Skeletal muscle tissue (tissue), 3 donors: ENCODE measurements at regions not wholly inside any gene's neighbourhood (a gene's known extent, or its start where the extent isn't known, plus 50 kb on each side); places are given as distances from the start of the nearest gene placed in this dataset.

Experiments used
- H3K27ac ChIP-seq: one replicate; pipeline ENCODE4 v1.7.0; 2013; ENCODE audit warnings: mild to moderate bottlenecking, low read depth, low read length, inconsistent platforms
- H3K27me3 ChIP-seq, 3 donors: one replicate each; pipeline ENCODE4 v1.7.0; 2013; ENCODE audit warnings: low read length in 3 of 3; ENCODE audit not compliant: control insufficient read depth in 3 of 3, insufficient read depth in 3 of 3
- H3K36me3 ChIP-seq, 3 donors: one replicate each; pipeline ENCODE4 v1.7.0; 2013; ENCODE audit warnings: low read length in 3 of 3; ENCODE audit not compliant: control insufficient read depth in 3 of 3, insufficient read depth in 3 of 3
- H3K4me1 ChIP-seq, 3 donors: one replicate each; pipeline ENCODE4 v1.7.0; 2013; ENCODE audit warnings: low read length in 3 of 3, mild to moderate bottlenecking in 3 of 3; ENCODE audit not compliant: control insufficient read depth in 3 of 3, insufficient read depth in 3 of 3
- H3K4me3 ChIP-seq, 3 donors: one replicate each; pipeline ENCODE4 v1.7.0; 2013; ENCODE audit warnings: low read length in 3 of 3
- H3K9ac ChIP-seq, 3 donors: one replicate each; pipeline ENCODE4 v1.7.0; 2013; ENCODE audit warnings: low read length in 3 of 3, mild to moderate bottlenecking in 3 of 3, moderate library complexity in 2 of 3, low read depth in 1 of 3
- H3K9me3 ChIP-seq, 3 donors: one replicate each; pipeline ENCODE4 v1.7.0; 2013; ENCODE audit warnings: low read length in 3 of 3; ENCODE audit not compliant: control insufficient read depth in 3 of 3
- donor health status: Osteomylitis.

GRCh38 chr3:184645336-184645735 is 66.5 kb downstream of the MAGEF1 start:
- Histone ChIP-seq H3K36me3 (no peaks in the 10 kb centered on the region), H3K27ac (no peak overlapping the region)

GRCh38 chr3:184643442-184643841 is 68.4 kb downstream of the MAGEF1 start:
- Histone ChIP-seq H3K4me3 (no peak overlapping the region), H3K27me3 (no peaks in the 10 kb centered on the region), H3K36me3 (no peaks in the 10 kb centered on the region), H3K9ac (no peak overlapping the region), H3K27ac (no peak overlapping the region), H3K9me3 (no peaks in the 10 kb centered on the region), H3K4me1 (no peaks in the 10 kb centered on the region)

More at GRCh38 chr3:184645336-184645735, 66.5 kb downstream of the MAGEF1 start:
- Histone ChIP-seq H3K4me3 (no peak overlapping the region), H3K27me3 (no peaks in the 10 kb centered on the region), H3K4me1 (no peaks in the 10 kb centered on the region), H3K9ac (no peak overlapping the region), H3K9me3 (no peaks in the 10 kb centered on the region)

- H3K36me3 ChIP-seq: no peaks in the 10 kb centered on the region
- H3K9me3 ChIP-seq: no peaks in the 10 kb centered on the region
- no peaks in the 10 kb centered on the region for H3K4me1 ChIP-seq
- H3K4me3 ChIP-seq: no peak overlapping the region
- H3K27ac ChIP-seq: no peak overlapping the region
- no peak overlapping the region for H3K9ac ChIP-seq
- no peaks in the 10 kb centered on the region for H3K27me3 ChIP-seq
These were observed 69.1 kb downstream of the MAGEF1 start for GRCh38 chr3:184642631-184643285.

DNA sequence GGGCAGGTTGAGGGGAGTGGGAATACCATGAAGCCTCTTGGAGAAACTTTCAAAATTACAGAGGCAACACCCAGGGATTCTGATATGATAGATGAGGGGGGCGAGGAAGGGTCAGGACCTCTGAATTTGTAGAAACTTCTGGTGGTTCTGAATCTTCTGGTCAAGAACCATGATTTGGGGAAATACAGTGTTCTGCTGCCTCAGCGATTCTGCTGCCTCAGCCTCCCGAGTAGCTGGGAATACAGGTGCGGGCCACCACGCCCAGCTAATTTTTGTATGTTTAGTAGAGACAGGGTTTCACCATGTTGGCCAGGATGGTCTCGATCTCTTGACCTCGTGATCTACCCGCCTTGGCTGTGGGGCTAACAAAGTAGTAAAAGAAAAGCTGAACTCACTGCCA is 70.4 kb downstream of the MAGEF1 start:
- Histone ChIP-seq H3K9me3 (no peaks in the 10 kb centered on the region), H3K4me1 (no peaks in the 10 kb centered on the region), H3K27ac (no peak overlapping the region), H3K27me3 (no peaks in the 10 kb centered on the region), H3K9ac (no peak overlapping the region), H3K4me3 (no peak overlapping the region), H3K36me3 (no peaks in the 10 kb centered on the region)

- Histone ChIP-seq H3K9me3 (no peaks in the 10 kb centered on the region), H3K4me3 (no peak overlapping the region), H3K4me1 (no peaks in the 10 kb centered on the region), H3K27ac (no peak overlapping the region), H3K27me3 (peaks cover 0 to 7% (median 2%) of the 10 kb centered on the region in 3 donors), H3K36me3 (no peaks in the 10 kb centered on the region), H3K9ac (no peak overlapping the region)
These were observed 72.5 kb downstream of the MAGEF1 start for GRCh38 chr3:184639351-184639750.

DNA sequence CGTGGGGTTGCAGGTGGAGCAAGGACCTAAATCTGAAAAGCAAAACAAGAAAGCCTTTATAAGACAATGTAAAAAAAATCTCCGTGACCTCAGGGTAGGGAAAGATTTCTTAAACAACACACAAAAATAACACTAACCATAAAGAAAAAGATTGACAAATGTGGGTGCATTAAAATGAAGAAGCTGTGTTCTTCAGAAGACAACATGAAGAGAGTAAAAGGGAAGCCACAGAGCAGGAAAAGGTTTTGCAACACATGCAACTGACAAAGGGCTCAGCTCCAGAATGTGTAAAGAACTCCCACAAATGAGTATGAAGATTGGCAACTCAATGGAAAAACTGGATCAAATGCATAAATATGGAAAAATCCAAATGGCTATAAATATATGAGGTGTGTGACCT is 74.2 kb downstream of the MAGEF1 start:
- no peaks in the 10 kb centered on the region for H3K9me3 ChIP-seq
- H3K27me3 ChIP-seq: peaks cover 0 to 7% (median 2%) of the 10 kb centered on the region in 3 donors
- H3K9ac ChIP-seq: no peak overlapping the region
- H3K4me3 ChIP-seq: no peak overlapping the region
- no peaks in the 10 kb centered on the region for H3K4me1 ChIP-seq
- no peak overlapping the region for H3K27ac ChIP-seq
- H3K36me3 ChIP-seq: no peaks in the 10 kb centered on the region

GRCh38 chr3:184636741-184637316 is 75.0 kb downstream of the MAGEF1 start:
- H3K9ac ChIP-seq: no peak overlapping the region
- H3K4me1 ChIP-seq: no peaks in the 10 kb centered on the region
- H3K9me3 ChIP-seq: no peaks in the 10 kb centered on the region
- no peaks in the 10 kb centered on the region for H3K36me3 ChIP-seq
- H3K27me3 ChIP-seq: peaks cover 0 to 7% (median 2%) of the 10 kb centered on the region in 3 donors
- H3K27ac ChIP-seq: no peak overlapping the region
- no peak overlapping the region for H3K4me3 ChIP-seq

DNA sequence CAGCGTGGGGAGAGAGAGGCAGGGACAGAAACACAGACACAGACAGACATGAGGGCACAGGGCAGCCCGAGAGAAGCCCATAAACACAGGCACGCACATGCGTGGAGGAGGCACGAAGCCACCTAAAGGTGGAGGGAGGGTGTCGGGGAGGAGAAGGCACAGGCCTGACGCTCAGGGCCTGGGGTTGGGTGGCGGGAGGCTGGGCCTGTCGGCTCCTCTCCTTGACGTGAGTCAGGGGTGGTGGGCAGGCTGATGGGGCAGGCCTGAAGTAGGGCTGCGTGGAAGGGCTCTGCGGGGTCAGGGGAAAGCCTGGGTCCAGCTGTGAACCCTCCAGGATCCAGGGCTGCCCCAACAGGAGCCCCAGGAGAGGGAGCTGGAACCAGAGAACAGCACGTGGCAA is 74.2 kb downstream of the EPHB3 start:
- H3K9ac ChIP-seq: peak overlapping the region in 1 of 3 donors; percentile 8
- H3K4me1 ChIP-seq: no peaks in the 10 kb centered on the region
- no peak overlapping the region for H3K4me3 ChIP-seq
- no peak overlapping the region for H3K27ac ChIP-seq
- H3K27me3 ChIP-seq: peaks cover 0 to 7% (median 2%) of the 10 kb centered on the region in 3 donors
- no peaks in the 10 kb centered on the region for H3K36me3 ChIP-seq
- no peaks in the 10 kb centered on the region for H3K9me3 ChIP-seq

GRCh38 chr3:184635126-184635525 is 73.5 kb downstream of the EPHB3 start:
- Histone ChIP-seq H3K27ac (no peak overlapping the region), H3K36me3 (no peaks in the 10 kb centered on the region), H3K4me1 (no peaks in the 10 kb centered on the region), H3K9ac (no peak overlapping the region), H3K4me3 (no peak overlapping the region), H3K27me3 (peaks cover 0 to 7% (median 2%) of the 10 kb centered on the region in 3 donors), H3K9me3 (no peaks in the 10 kb centered on the region)

DNA sequence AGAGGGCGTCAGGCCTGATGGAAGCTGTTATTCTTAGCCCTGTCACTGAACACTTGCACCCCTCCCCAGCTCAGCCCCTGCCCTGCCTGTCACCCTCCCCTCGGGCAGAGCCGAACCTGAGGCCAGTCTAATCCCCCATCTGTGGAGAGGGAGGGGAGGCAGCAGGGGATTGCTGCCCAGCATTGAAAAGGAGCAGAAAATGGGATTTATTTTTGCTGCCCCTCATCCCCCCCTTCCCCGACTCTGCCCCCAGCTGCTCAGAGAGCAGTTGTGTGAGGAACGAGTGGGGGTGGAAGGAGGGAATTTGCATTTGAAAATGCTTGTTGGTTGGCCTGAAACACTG is 71.6 kb downstream of the EPHB3 start:
- no peaks in the 10 kb centered on the region for H3K36me3 ChIP-seq
- H3K4me1 ChIP-seq: no peaks in the 10 kb centered on the region
- no peak overlapping the region for H3K4me3 ChIP-seq
- H3K27me3 ChIP-seq: peaks cover 0 to 7% (median 2%) of the 10 kb centered on the region in 3 donors
- H3K27ac ChIP-seq: no peak overlapping the region
- H3K9me3 ChIP-seq: no peaks in the 10 kb centered on the region
- no peak overlapping the region for H3K9ac ChIP-seq
